ENCODE measurements at regions not wholly inside any gene's neighbourhood (a gene's known extent, or its start where the extent isn't known, plus 50 kb on each side); places are given as distances from the start of the nearest gene placed in this dataset.

GRCh38 chr5:104172976-104173375, 610.4 kb upstream of the NUDT12 start:
- no peaks in the 10 kb centered on the region for H3K9me3 ChIP-seq (ENCODE audit: control insufficient read depth, low read length)
- no peaks in the 10 kb centered on the region for H3K36me3 ChIP-seq (ENCODE audit: control insufficient read depth in 1 of 2, insufficient read depth in 2 of 2, low read length in 1 of 2)
- intact Hi-C loops (cut with DNase I), result no loop called here
- 64 to 67% methylated on average over 5 of the region's 5 CpGs for WGBS, 2 donors
- no peak overlapping the region for H3K4me3 ChIP-seq (ENCODE audit: low read length in 2 of 2)
- H3K4me1 ChIP-seq (ENCODE audit: control insufficient read depth in 1 of 2, insufficient read depth in 2 of 2, low read length in 2 of 2), result no peaks in the 10 kb centered on the region
- no peak for DNase-seq
- ATAC-seq (ENCODE audit: low FRiP score), result no peak
- H3K27ac ChIP-seq (ENCODE audit: low read depth in 1 of 2, low read length in 2 of 2), result no peak overlapping the region
- no peaks in the 10 kb centered on the region for H3K27me3 ChIP-seq (ENCODE audit: control insufficient read depth in 1 of 2, insufficient read depth in 2 of 2, low read length in 1 of 2)

GRCh38 chr5:104171958-104172690, 609.5 kb upstream of the NUDT12 start:
- WGBS, 2 donors, result 81 to 87% methylated on average over 3 of the region's 3 CpGs

GRCh38 chr5:104170926-104171325, 608.3 kb upstream of the NUDT12 start:
- DNase-seq (no peak), ATAC-seq (ENCODE audit: low FRiP score) (no peak)
- Histone ChIP-seq H3K9me3 (ENCODE audit: control insufficient read depth, low read length) (no peaks in the 10 kb centered on the region), H3K4me1 (ENCODE audit: control insufficient read depth in 1 of 2, insufficient read depth in 2 of 2, low read length in 2 of 2) (no peaks in the 10 kb centered on the region), H3K4me3 (ENCODE audit: low read length in 2 of 2) (no peak overlapping the region), H3K36me3 (ENCODE audit: control insufficient read depth in 1 of 2, insufficient read depth in 2 of 2, low read length in 1 of 2) (no peaks in the 10 kb centered on the region), H3K27me3 (ENCODE audit: control insufficient read depth in 1 of 2, insufficient read depth in 2 of 2, low read length in 1 of 2) (no peaks in the 10 kb centered on the region), H3K27ac (ENCODE audit: low read depth in 1 of 2, low read length in 2 of 2) (no peak overlapping the region)
- intact Hi-C loops (cut with DNase I), result no loop called here

More at GRCh38 chr5:104171958-104172690, 609.5 kb upstream of the NUDT12 start:
- Histone ChIP-seq H3K27ac (ENCODE audit: low read depth in 1 of 2, low read length in 2 of 2) (no peak overlapping the region), H3K36me3 (ENCODE audit: control insufficient read depth in 1 of 2, insufficient read depth in 2 of 2, low read length in 1 of 2) (no peaks in the 10 kb centered on the region), H3K4me3 (ENCODE audit: low read length in 2 of 2) (no peak overlapping the region), H3K27me3 (ENCODE audit: control insufficient read depth in 1 of 2, insufficient read depth in 2 of 2, low read length in 1 of 2) (no peaks in the 10 kb centered on the region), H3K9me3 (ENCODE audit: control insufficient read depth, low read length) (no peaks in the 10 kb centered on the region), H3K4me1 (ENCODE audit: control insufficient read depth in 1 of 2, insufficient read depth in 2 of 2, low read length in 2 of 2) (no peaks in the 10 kb centered on the region)
- DNase-seq (no peak), ATAC-seq (ENCODE audit: low FRiP score) (no peak)
- intact Hi-C loops (cut with DNase I), result no loop called here

GRCh38 chr5:104146652-104147051, 584.1 kb upstream of the NUDT12 start:
- 9 to 14% methylated on average over 2 of the region's 2 CpGs for WGBS, 2 donors
- no peak for ATAC-seq (ENCODE audit: low FRiP score)
- DNase-seq, result no peak
- H3K36me3 ChIP-seq (ENCODE audit: control insufficient read depth in 1 of 2, insufficient read depth in 2 of 2, low read length in 1 of 2), result no peaks in the 10 kb centered on the region
- intact Hi-C loops (cut with DNase I), result no loop called here
- H3K27me3 ChIP-seq (ENCODE audit: control insufficient read depth in 1 of 2, insufficient read depth in 2 of 2, low read length in 1 of 2), result no peaks in the 10 kb centered on the region
- no peaks in the 10 kb centered on the region for H3K4me1 ChIP-seq (ENCODE audit: control insufficient read depth in 1 of 2, insufficient read depth in 2 of 2, low read length in 2 of 2)
- H3K9me3 ChIP-seq (ENCODE audit: control insufficient read depth, low read length), result no peaks in the 10 kb centered on the region
- no peak overlapping the region for H3K27ac ChIP-seq (ENCODE audit: low read depth in 1 of 2, low read length in 2 of 2)
- no peak overlapping the region for H3K4me3 ChIP-seq (ENCODE audit: low read length in 2 of 2)

- 85 to 91% methylated on average over 3 of the region's 3 CpGs for WGBS, 2 donors
- ATAC-seq (ENCODE audit: low FRiP score) (no peak), DNase-seq (no peak)
- no peak overlapping the region for H3K4me3 ChIP-seq (ENCODE audit: low read length in 2 of 2)
- H3K36me3 ChIP-seq (ENCODE audit: control insufficient read depth in 1 of 2, insufficient read depth in 2 of 2, low read length in 1 of 2), result no peaks in the 10 kb centered on the region
- intact Hi-C loops (cut with DNase I), result no loop called here
- H3K9me3 ChIP-seq (ENCODE audit: control insufficient read depth, low read length), result no peaks in the 10 kb centered on the region
- H3K27me3 ChIP-seq (ENCODE audit: control insufficient read depth in 1 of 2, insufficient read depth in 2 of 2, low read length in 1 of 2), result no peaks in the 10 kb centered on the region
- H3K4me1 ChIP-seq (ENCODE audit: control insufficient read depth in 1 of 2, insufficient read depth in 2 of 2, low read length in 2 of 2), result no peaks in the 10 kb centered on the region
- no peak overlapping the region for H3K27ac ChIP-seq (ENCODE audit: low read depth in 1 of 2, low read length in 2 of 2)
These were observed 577.3 kb upstream of the NUDT12 start for GRCh38 chr5:104139840-104140239.

- H3K9me3 ChIP-seq (ENCODE audit: control insufficient read depth, low read length), result peaks cover 1% of the 10 kb centered on the region
- WGBS, 2 donors, result 73 to 77% methylated on average over 3 of the region's 3 CpGs
- ATAC-seq (ENCODE audit: low FRiP score) (no peak), DNase-seq (no peak)
- no peaks in the 10 kb centered on the region for H3K27me3 ChIP-seq (ENCODE audit: control insufficient read depth in 1 of 2, insufficient read depth in 2 of 2, low read length in 1 of 2)
- H3K4me1 ChIP-seq (ENCODE audit: control insufficient read depth in 1 of 2, insufficient read depth in 2 of 2, low read length in 2 of 2), result no peaks in the 10 kb centered on the region
- no peak overlapping the region for H3K27ac ChIP-seq (ENCODE audit: low read depth in 1 of 2, low read length in 2 of 2)
- H3K4me3 ChIP-seq (ENCODE audit: low read length in 2 of 2), result no peak overlapping the region
- no peaks in the 10 kb centered on the region for H3K36me3 ChIP-seq (ENCODE audit: control insufficient read depth in 1 of 2, insufficient read depth in 2 of 2, low read length in 1 of 2)
- intact Hi-C loops (cut with DNase I), result no loop called here
These were observed 567.7 kb upstream of the NUDT12 start for GRCh38 chr5:104130320-104130719.

GRCh38 chr5:104128348-104128747, 565.8 kb upstream of the NUDT12 start:
- H3K4me1 ChIP-seq (ENCODE audit: control insufficient read depth in 1 of 2, insufficient read depth in 2 of 2, low read length in 2 of 2), result no peaks in the 10 kb centered on the region
- no peaks in the 10 kb centered on the region for H3K36me3 ChIP-seq (ENCODE audit: control insufficient read depth in 1 of 2, insufficient read depth in 2 of 2, low read length in 1 of 2)
- H3K4me3 ChIP-seq (ENCODE audit: low read length in 2 of 2), result no peak overlapping the region
- no peaks in the 10 kb centered on the region for H3K27me3 ChIP-seq (ENCODE audit: control insufficient read depth in 1 of 2, insufficient read depth in 2 of 2, low read length in 1 of 2)
- intact Hi-C loops (cut with DNase I), result no loop called here
- H3K27ac ChIP-seq (ENCODE audit: low read depth in 1 of 2, low read length in 2 of 2), result no peak overlapping the region
- DNase-seq, result no peak
- no peak for ATAC-seq (ENCODE audit: low FRiP score)
- no peaks in the 10 kb centered on the region for H3K9me3 ChIP-seq (ENCODE audit: control insufficient read depth, low read length)
- 84 to 85% methylated on average over 5 of the region's 5 CpGs for WGBS, 2 donors

- no peak for ATAC-seq (ENCODE audit: low FRiP score)
- H3K36me3 ChIP-seq (ENCODE audit: control insufficient read depth in 1 of 2, insufficient read depth in 2 of 2, low read length in 1 of 2), result no peaks in the 10 kb centered on the region
- no peaks in the 10 kb centered on the region for H3K27me3 ChIP-seq (ENCODE audit: control insufficient read depth in 1 of 2, insufficient read depth in 2 of 2, low read length in 1 of 2)
- H3K4me3 ChIP-seq (ENCODE audit: low read length in 2 of 2), result no peak overlapping the region
- intact Hi-C loops (cut with DNase I), result no loop called here
- WGBS, 2 donors, result 80 to 82% methylated on average over 1 of the region's 1 CpG
- H3K27ac ChIP-seq (ENCODE audit: low read depth in 1 of 2, low read length in 2 of 2), result no peak overlapping the region
- no peaks in the 10 kb centered on the region for H3K4me1 ChIP-seq (ENCODE audit: control insufficient read depth in 1 of 2, insufficient read depth in 2 of 2, low read length in 2 of 2)
- no peaks in the 10 kb centered on the region for H3K9me3 ChIP-seq (ENCODE audit: control insufficient read depth, low read length)
- no peak for DNase-seq
These were observed 564.4 kb upstream of the NUDT12 start for GRCh38 chr5:104126980-104127379.

- no peaks in the 10 kb centered on the region for H3K27me3 ChIP-seq (ENCODE audit: control insufficient read depth in 1 of 2, insufficient read depth in 2 of 2, low read length in 1 of 2)
- ATAC-seq (ENCODE audit: low FRiP score) (no peak), DNase-seq (no peak)
- H3K9me3 ChIP-seq (ENCODE audit: control insufficient read depth, low read length), result no peaks in the 10 kb centered on the region
- H3K36me3 ChIP-seq (ENCODE audit: control insufficient read depth in 1 of 2, insufficient read depth in 2 of 2, low read length in 1 of 2), result no peaks in the 10 kb centered on the region
- intact Hi-C loops (cut with DNase I), result no loop called here
- H3K27ac ChIP-seq (ENCODE audit: low read depth in 1 of 2, low read length in 2 of 2), result no peak overlapping the region
- H3K4me3 ChIP-seq (ENCODE audit: low read length in 2 of 2), result no peak overlapping the region
- no peaks in the 10 kb centered on the region for H3K4me1 ChIP-seq (ENCODE audit: control insufficient read depth in 1 of 2, insufficient read depth in 2 of 2, low read length in 2 of 2)
These were observed 556.9 kb upstream of the NUDT12 start for GRCh38 chr5:104119529-104119928.

All from aorta (tissue), 5 donors.